KMS-11 (cell line): ENCODE measurements at regions not wholly inside any gene's neighbourhood (a gene's known extent, or its start where the extent isn't known, plus 50 kb on each side); places are given as distances from the start of the nearest gene placed in this dataset.

Experiments
- H2AFZ ChIP-seq: fragments of 200-600 bp; sonication (generic); 2 replicates; pipeline ENCODE4 v1.6.1; 2016; ENCODE audit warnings: antibody characterized with exemption, mixed run types, low read depth
- H3K27ac ChIP-seq: fragments of 200-600 bp; sonication (generic); 2 replicates; pipeline ENCODE4 v1.6.1; 2016; ENCODE audit warnings: mild to moderate bottlenecking, mixed run types
- H3K27me3 ChIP-seq: fragments of 200-600 bp; sonication (generic); 2 replicates; pipeline ENCODE4 v1.6.1; 2017; ENCODE audit warnings: mild to moderate bottlenecking, low read depth, mixed run types, moderate library complexity; ENCODE audit not compliant: insufficient read depth
- H3K36me3 ChIP-seq: fragments of 200-600 bp; sonication (generic); 2 replicates; pipeline ENCODE4 v1.6.1; 2017; ENCODE audit warnings: mild to moderate bottlenecking, mixed run types; ENCODE audit not compliant: insufficient read depth
- H3K4me1 ChIP-seq: fragments of 200-600 bp; sonication (generic); 2 replicates; pipeline ENCODE4 v1.6.1; 2016; ENCODE audit warnings: mild to moderate bottlenecking, low read depth, mixed run types; ENCODE audit not compliant: poor library complexity, severe bottlenecking
- H3K4me2 ChIP-seq: fragments of 200-600 bp; sonication (generic); 2 replicates; pipeline ENCODE4 v1.7.0; 2016; ENCODE audit warnings: mild to moderate bottlenecking, mixed run types
- H3K4me3 ChIP-seq: fragments of 200-600 bp; sonication (generic); IDR thresholded peaks from 2 replicates; pipeline ENCODE4 v1.6.1; 2017; ENCODE audit warnings: low read depth, low read length, mixed read lengths; ENCODE audit not compliant: insufficient read depth
- H3K79me2 ChIP-seq: fragments of 200-600 bp; sonication (generic); 2 replicates; pipeline ENCODE4 v1.6.1; 2016; ENCODE audit warnings: low read depth, mixed run types; ENCODE audit not compliant: insufficient read depth
- H3K9ac ChIP-seq: fragments of 200-600 bp; sonication (generic); 2 replicates; pipeline ENCODE4 v1.6.1; 2016; ENCODE audit warnings: mild to moderate bottlenecking, mixed run types
- H4K20me1 ChIP-seq: fragments of 200-600 bp; sonication (generic); 2 replicates; pipeline ENCODE4 v1.6.1; 2016; ENCODE audit warnings: mild to moderate bottlenecking, mixed run types; ENCODE audit not compliant: insufficient read depth
- TF ChIP-seq, protein P1 (sequence below): fragments of 200-600 bp; sonication (generic); conservative IDR thresholded peaks from 2 replicates; pipeline ENCODE4 v1.6.1; 2017; ENCODE audit warnings: low read depth, mild to moderate bottlenecking, antibody characterized with exemption, low read length, moderate library complexity, mixed read lengths

DNA sequence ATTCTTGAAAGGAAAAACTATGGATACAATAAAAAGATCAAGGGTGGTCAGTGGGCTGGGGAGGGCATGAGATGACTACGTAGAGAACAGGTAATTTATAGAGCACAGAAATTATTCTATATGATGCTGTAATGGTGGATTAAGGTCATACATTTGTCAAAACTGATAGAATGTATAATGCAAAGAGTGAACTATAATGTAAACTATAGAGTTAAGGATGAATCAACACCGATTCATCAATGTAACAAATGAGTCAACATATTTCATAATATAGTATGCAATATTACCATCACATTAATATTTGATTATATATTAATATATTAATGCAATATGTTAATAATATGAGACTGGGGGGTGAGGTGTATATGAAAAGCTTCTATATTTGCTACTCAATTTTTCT, 555.6 kb upstream of the POT1 start:
- Histone ChIP-seq H2AFZ (no peak overlapping the region), H3K4me1 (no peaks in the 10 kb centered on the region), H3K4me3 (no peak overlapping the region), H4K20me1 (no peaks in the 10 kb centered on the region), H3K79me2 (no peaks in the 10 kb centered on the region), H3K27ac (no peak overlapping the region), H3K4me2 (no peak overlapping the region), H3K9ac (no peak overlapping the region), H3K27me3 (no peaks in the 10 kb centered on the region), H3K36me3 (no peaks in the 10 kb centered on the region)
- TF ChIP-seq, protein P1, sequence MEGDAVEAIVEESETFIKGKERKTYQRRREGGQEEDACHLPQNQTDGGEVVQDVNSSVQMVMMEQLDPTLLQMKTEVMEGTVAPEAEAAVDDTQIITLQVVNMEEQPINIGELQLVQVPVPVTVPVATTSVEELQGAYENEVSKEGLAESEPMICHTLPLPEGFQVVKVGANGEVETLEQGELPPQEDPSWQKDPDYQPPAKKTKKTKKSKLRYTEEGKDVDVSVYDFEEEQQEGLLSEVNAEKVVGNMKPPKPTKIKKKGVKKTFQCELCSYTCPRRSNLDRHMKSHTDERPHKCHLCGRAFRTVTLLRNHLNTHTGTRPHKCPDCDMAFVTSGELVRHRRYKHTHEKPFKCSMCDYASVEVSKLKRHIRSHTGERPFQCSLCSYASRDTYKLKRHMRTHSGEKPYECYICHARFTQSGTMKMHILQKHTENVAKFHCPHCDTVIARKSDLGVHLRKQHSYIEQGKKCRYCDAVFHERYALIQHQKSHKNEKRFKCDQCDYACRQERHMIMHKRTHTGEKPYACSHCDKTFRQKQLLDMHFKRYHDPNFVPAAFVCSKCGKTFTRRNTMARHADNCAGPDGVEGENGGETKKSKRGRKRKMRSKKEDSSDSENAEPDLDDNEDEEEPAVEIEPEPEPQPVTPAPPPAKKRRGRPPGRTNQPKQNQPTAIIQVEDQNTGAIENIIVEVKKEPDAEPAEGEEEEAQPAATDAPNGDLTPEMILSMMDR: no peak

DNA sequence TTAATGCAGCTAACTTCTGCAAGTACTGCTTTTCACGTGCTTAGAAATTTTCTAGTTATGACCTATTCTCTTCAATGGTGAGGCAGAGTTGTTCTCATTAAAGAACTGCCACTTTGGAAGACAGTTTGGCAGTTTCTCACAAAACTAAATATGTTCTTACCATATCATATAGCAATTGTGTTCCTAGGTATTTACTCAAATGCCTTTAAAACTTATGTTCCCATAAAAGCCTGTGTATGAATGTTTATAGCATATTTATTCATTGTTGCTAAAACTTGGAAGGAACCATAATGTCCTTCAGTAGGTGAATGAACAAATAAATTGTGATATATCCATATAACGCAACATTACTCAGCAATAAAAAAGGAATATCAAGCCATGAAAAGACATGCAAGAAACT, 555.1 kb upstream of the POT1 start:
- no peak overlapping the region for H2AFZ ChIP-seq
- no peak overlapping the region for H3K27ac ChIP-seq
- H4K20me1 ChIP-seq: no peaks in the 10 kb centered on the region
- no peak overlapping the region for H3K4me2 ChIP-seq
- H3K27me3 ChIP-seq: no peaks in the 10 kb centered on the region
- TF ChIP-seq, protein P1: no peak
- H3K79me2 ChIP-seq: no peaks in the 10 kb centered on the region
- H3K4me1 ChIP-seq: no peaks in the 10 kb centered on the region
- no peaks in the 10 kb centered on the region for H3K36me3 ChIP-seq
- H3K4me3 ChIP-seq: no peak overlapping the region
- no peak overlapping the region for H3K9ac ChIP-seq

DNA sequence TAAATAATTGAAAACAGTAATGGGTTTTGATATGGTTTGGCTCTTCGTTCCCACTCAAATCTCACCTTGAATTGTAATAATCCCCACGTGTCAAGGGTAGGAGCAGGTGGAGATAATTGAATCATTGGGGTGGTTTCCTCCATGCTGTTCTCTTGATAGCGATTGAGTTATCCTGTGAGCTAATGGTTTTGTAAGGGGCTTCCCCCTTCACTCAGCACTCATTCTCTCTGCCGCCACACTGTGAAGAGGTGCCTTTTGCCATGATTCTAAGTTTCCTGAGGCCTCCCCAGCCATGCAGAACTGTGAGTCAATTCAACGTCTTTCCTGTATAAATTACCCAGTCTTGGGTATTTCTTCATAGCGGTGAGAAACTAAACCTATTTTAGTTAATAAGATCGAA, 551.7 kb upstream of the POT1 start:
- Histone ChIP-seq H4K20me1 (no peaks in the 10 kb centered on the region), H3K79me2 (no peaks in the 10 kb centered on the region), H3K4me2 (no peak overlapping the region), H3K27me3 (no peaks in the 10 kb centered on the region), H3K27ac (no peak overlapping the region), H3K4me3 (no peak overlapping the region), H3K36me3 (no peaks in the 10 kb centered on the region), H3K9ac (no peak overlapping the region), H2AFZ (no peak overlapping the region), H3K4me1 (no peaks in the 10 kb centered on the region)
- TF ChIP-seq, protein P1: no peak

DNA sequence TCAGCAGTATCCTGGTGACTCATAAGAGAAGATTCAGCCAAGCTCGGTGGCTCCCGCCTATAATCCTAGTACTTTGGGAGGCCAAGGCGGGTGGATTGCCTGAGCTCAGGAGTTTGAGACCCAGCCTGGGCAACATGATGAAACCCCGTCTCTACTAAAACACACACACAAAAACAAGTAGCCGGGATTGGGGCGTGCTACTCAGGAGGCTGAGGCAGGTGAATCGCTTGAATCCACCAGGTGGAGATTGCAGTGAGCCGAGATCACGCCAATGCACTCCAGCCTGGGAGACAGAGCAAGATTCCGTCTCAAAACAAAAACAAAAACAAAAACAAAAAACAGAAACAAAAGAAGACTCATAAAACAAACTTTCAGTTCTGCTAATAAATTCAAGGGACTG, 551.1 kb upstream of the POT1 start:
- TF ChIP-seq, protein P1: no peak
- no peaks in the 10 kb centered on the region for H3K27me3 ChIP-seq
- no peak overlapping the region for H3K9ac ChIP-seq
- no peak overlapping the region for H3K27ac ChIP-seq
- no peak overlapping the region for H3K4me2 ChIP-seq
- no peaks in the 10 kb centered on the region for H3K4me1 ChIP-seq
- H3K79me2 ChIP-seq: no peaks in the 10 kb centered on the region
- H4K20me1 ChIP-seq: no peaks in the 10 kb centered on the region
- H3K4me3 ChIP-seq: no peak overlapping the region
- H3K36me3 ChIP-seq: no peaks in the 10 kb centered on the region
- no peak overlapping the region for H2AFZ ChIP-seq

DNA sequence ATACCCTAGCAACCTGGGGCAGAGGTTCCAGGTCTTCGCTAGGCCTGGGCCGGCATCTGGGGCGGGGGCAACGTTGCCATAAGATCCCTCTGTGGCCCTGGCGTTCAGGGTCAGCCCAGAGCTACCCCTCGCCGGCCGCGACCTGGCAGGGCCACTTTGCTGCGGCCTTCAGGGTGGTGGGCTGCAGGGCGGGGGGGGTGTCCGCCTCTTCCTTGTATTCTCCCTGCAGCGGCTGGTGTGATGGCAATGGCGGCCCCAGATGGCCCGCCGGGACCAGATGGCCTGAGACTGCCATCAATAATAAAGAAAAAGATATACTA, 539.2 kb upstream of the POT1 start:
- Histone ChIP-seq H3K4me2 (no peak overlapping the region), H3K4me1 (peaks cover 20% of the 10 kb centered on the region), H3K36me3 (no peaks in the 10 kb centered on the region), H2AFZ (no peak overlapping the region), H3K79me2 (no peaks in the 10 kb centered on the region), H3K9ac (no peak overlapping the region), H3K27me3 (no peaks in the 10 kb centered on the region), H3K27ac (no peak overlapping the region), H4K20me1 (no peaks in the 10 kb centered on the region), H3K4me3 (no peak overlapping the region)
- TF ChIP-seq, protein P1: no peak
